WTC11 (cell line): ENCODE measurements at regions not wholly inside any gene's neighbourhood (a gene's known extent, or its start where the extent isn't known, plus 50 kb on each side); places are given as distances from the start of the nearest gene placed in this dataset.

Source experiments
- CREB1 ChIP-seq: sonication (generic); formaldehyde crosslinking; IDR thresholded peaks from 2 replicates; pipeline ENCODE4 v1.8.0; 2023; ENCODE audit warnings: mild to moderate bottlenecking, missing genetic modification reagents
- CTCF ChIP-seq: fragments of 200-600 bp; IDR thresholded peaks from 2 replicates; pipeline ENCODE4 v1.8.0; 2022; ENCODE audit warnings: antibody characterized with exemption
- ESRRA ChIP-seq: sonication (generic); formaldehyde crosslinking; IDR thresholded peaks from 2 replicates; pipeline ENCODE4 v1.8.1; 2022; ENCODE audit warnings: mild to moderate bottlenecking, missing genetic modification reagents, borderline replicate concordance
- FOXJ3 ChIP-seq: sonication (generic); formaldehyde crosslinking; IDR thresholded peaks from 2 replicates; pipeline ENCODE4 v1.9.0; 2021; ENCODE audit warnings: missing genetic modification reagents, mild to moderate bottlenecking, borderline replicate concordance
- HMGXB4 ChIP-seq: sonication (generic); formaldehyde crosslinking; IDR thresholded peaks from 2 replicates; pipeline ENCODE4 v1.8.1; 2023; ENCODE audit warnings: mild to moderate bottlenecking, moderate library complexity, missing genetic modification reagents
- JUN ChIP-seq: sonication (generic); formaldehyde crosslinking; IDR thresholded peaks from 2 replicates; pipeline ENCODE4 v1.8.0; 2023; ENCODE audit warnings: mild to moderate bottlenecking, missing genetic modification reagents
- MAX ChIP-seq: sonication (generic); formaldehyde crosslinking; IDR thresholded peaks from 2 replicates; pipeline ENCODE4 v1.8.0; 2022; ENCODE audit warnings: mild to moderate bottlenecking, missing genetic modification reagents
- SP1 ChIP-seq: sonication (generic); formaldehyde crosslinking; conservative IDR thresholded peaks from 2 replicates; pipeline ENCODE4 v1.8.1; 2022; ENCODE audit warnings: missing genetic modification reagents
- TCF7 ChIP-seq: sonication (generic); formaldehyde crosslinking; IDR thresholded peaks from 2 replicates; pipeline ENCODE4 v1.8.0; 2022; ENCODE audit warnings: mild to moderate bottlenecking, low read depth, missing genetic modification reagents, moderate library complexity
- ZNF512 ChIP-seq: sonication (generic); formaldehyde crosslinking; IDR thresholded peaks from 2 replicates; pipeline ENCODE4 v1.8.1; 2022; ENCODE audit warnings: missing genetic modification reagents, borderline replicate concordance

GRCh38 chr1:199155166-199156019 lies 516.6 kb downstream of the PTPRC start:
- no peak for TF ChIP-seq CTCF
- no peak for TF ChIP-seq MAX (CRISPR knock-in tag)
- no peak for TF ChIP-seq SP1 (CRISPR knock-in tag)
- no peak for TF ChIP-seq FOXJ3 (CRISPR knock-in tag)
- TF ChIP-seq TCF7 (CRISPR knock-in tag), result no peak
- no peak for TF ChIP-seq JUN
- no peak for TF ChIP-seq CREB1 (CRISPR knock-in tag)
- TF ChIP-seq HMGXB4 (CRISPR knock-in tag), result no peak
- no peak for TF ChIP-seq ZNF512 (CRISPR knock-in tag)
- TF ChIP-seq ESRRA (CRISPR knock-in tag), result no peak
